GM23338 (cell line): ENCODE measurements at regions not wholly inside any gene's neighbourhood (a gene's known extent, or its start where the extent isn't known, plus 50 kb on each side); places are given as distances from the start of the nearest gene placed in this dataset.

ENCODE experiments used
- CREB1 ChIP-seq: fragments of 250-450 bp; sonication (Bioruptor Pico); IDR thresholded peaks from 2 replicates; pipeline ENCODE4 v1.5.0; 2020; ENCODE audit warnings: low read depth, mild to moderate bottlenecking, moderate library complexity
- POLR2AphosphoS5 ChIP-seq: IDR thresholded peaks from 2 replicates; pipeline ENCODE4 v1.6.1; 2016; ENCODE audit warnings: antibody characterized with exemption, low read depth
- TF ChIP-seq, protein P1 (sequence below), 2 experiments: fragments of 200-600 bp in 1 of 2; sonication (generic) in 1 of 2; conservative IDR thresholded peaks; 2 replicates each; pipeline versions ENCODE4 v1.5.1 to v1.6.1; 2016 to 2017; ENCODE audit warnings: antibody characterized with exemption in 2 of 2, low read depth in 2 of 2, mild to moderate bottlenecking in 2 of 2, moderate library complexity in 1 of 2

DNA sequence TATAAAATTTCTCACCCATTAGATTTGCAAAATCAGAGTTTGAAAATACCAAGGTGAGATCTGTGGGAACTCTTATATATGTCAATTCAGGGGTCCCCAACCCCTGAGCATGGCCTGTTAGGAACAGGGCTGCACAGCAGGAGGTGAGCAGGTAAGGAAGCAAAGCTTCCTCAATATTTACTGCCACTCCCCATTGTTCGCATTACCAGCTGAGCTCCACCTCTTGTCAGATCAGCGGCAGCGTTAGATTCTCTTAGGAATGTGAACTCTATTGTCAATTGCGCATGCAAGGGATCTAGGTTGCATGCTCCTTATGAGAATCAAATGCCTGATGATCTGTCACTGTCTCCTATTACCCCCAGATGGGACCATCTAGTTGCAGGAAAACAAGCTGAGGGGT lies 376.6 kb downstream of the LMO4 start:
- TF ChIP-seq, protein P1, sequence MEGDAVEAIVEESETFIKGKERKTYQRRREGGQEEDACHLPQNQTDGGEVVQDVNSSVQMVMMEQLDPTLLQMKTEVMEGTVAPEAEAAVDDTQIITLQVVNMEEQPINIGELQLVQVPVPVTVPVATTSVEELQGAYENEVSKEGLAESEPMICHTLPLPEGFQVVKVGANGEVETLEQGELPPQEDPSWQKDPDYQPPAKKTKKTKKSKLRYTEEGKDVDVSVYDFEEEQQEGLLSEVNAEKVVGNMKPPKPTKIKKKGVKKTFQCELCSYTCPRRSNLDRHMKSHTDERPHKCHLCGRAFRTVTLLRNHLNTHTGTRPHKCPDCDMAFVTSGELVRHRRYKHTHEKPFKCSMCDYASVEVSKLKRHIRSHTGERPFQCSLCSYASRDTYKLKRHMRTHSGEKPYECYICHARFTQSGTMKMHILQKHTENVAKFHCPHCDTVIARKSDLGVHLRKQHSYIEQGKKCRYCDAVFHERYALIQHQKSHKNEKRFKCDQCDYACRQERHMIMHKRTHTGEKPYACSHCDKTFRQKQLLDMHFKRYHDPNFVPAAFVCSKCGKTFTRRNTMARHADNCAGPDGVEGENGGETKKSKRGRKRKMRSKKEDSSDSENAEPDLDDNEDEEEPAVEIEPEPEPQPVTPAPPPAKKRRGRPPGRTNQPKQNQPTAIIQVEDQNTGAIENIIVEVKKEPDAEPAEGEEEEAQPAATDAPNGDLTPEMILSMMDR (conservative IDR thresholded peaks at IDR 0.05; ENCODE audit: low read depth in 2 of 2): no peak
- TF ChIP-seq CREB1 (CRISPR knock-in tag): no peak
- TF ChIP-seq POLR2AphosphoS5: no peak
